A673 (cell line): ENCODE measurements at regions not wholly inside any gene's neighbourhood (a gene's known extent, or its start where the extent isn't known, plus 50 kb on each side); places are given as distances from the start of the nearest gene placed in this dataset.

Experiments used
- BruUV-seq: library from RNA; stranded (reverse); fragments of 400-500 nt; replicated peaks from 2 replicates; lab custom pipeline; 2021; lab: Mats Ljungman, UMichigan
- CTCF ChIA-PET: fragments of 300-600 bp; sonication (Branson Sonifier 250); formaldehyde crosslinking; loops from one replicate; lab custom pipeline; 2022; ENCODE audit warnings: antibody characterized with exemption; lab: Charles Lee
- POLR2A ChIA-PET: fragments of 300-600 bp; sonication (Branson Sonifier 250); formaldehyde crosslinking; loops from one replicate; lab custom pipeline; 2022; ENCODE audit warnings: antibody characterized with exemption; ENCODE audit not compliant: low non-redundant PET; lab: Charles Lee
- DNase-seq: peaks from one replicate; pipeline ENCODE4 v3.0.0-alpha.2; 2015; ENCODE audit warnings: low spot score
- H3K27ac ChIP-seq: fragments of 200-600 bp; sonication (generic); 2 replicates; pipeline ENCODE4 v1.5.1; 2016; ENCODE audit warnings: mixed run types, low read depth, mild to moderate bottlenecking, mixed read lengths, antibody characterized with exemption, low read length; ENCODE audit not compliant: poor library complexity, severe bottlenecking
- H3K27me3 ChIP-seq: fragments of 200-600 bp; sonication (generic); replicated peaks from 2 replicates; pipeline ENCODE4 v1.6.1; 2017; ENCODE audit warnings: mixed run types, low read depth, mild to moderate bottlenecking, mixed read lengths, antibody characterized with exemption, low read length; ENCODE audit not compliant: insufficient read depth, poor library complexity
- H3K36me3 ChIP-seq: fragments of 200-600 bp; sonication (generic); 2 replicates; pipeline ENCODE4 v1.6.1; 2016; ENCODE audit warnings: mixed run types, mild to moderate bottlenecking, mixed read lengths, antibody characterized with exemption, low read length; ENCODE audit not compliant: insufficient read depth, poor library complexity, severe bottlenecking
- H3K4me1 ChIP-seq: fragments of 200-600 bp; sonication (generic); 2 replicates; pipeline ENCODE4 v1.6.1; 2017; ENCODE audit warnings: mixed run types, mild to moderate bottlenecking, mixed read lengths, antibody characterized with exemption, low read length; ENCODE audit not compliant: insufficient read depth, poor library complexity, severe bottlenecking
- H3K4me3 ChIP-seq: fragments of 200-600 bp; sonication (generic); 2 replicates; pipeline ENCODE4 v1.5.1; 2016; ENCODE audit warnings: low read depth, mixed run types, mild to moderate bottlenecking, mixed read lengths, low read length; ENCODE audit not compliant: poor library complexity, severe bottlenecking
- H3K9me3 ChIP-seq: fragments of 200-600 bp; sonication (generic); 2 replicates; pipeline ENCODE4 v1.6.1; 2016; ENCODE audit warnings: mixed run types, low read depth, mild to moderate bottlenecking, mixed read lengths, antibody characterized with exemption, low read length; ENCODE audit not compliant: poor library complexity, severe bottlenecking
- EZH2 ChIP-seq: fragments of 200-600 bp; sonication (generic); IDR thresholded peaks from 2 replicates; pipeline ENCODE4 v1.6.1; 2017; ENCODE audit warnings: borderline replicate concordance, low read depth, mild to moderate bottlenecking, mixed read lengths, antibody characterized with exemption, low read length; ENCODE audit not compliant: poor library complexity, severe bottlenecking
- intact Hi-C: fragments of 100-400 bp; cut with micrococcal nuclease; formaldehyde crosslinking; loops from one replicate; pipeline ENCODE4 v1.10.0; 2022; ENCODE audit not compliant: unreplicated experiment
- TF ChIP-seq, protein P1 (sequence below): fragments of 300-800, 200-600 bp; sonication (generic); conservative IDR thresholded peaks from 2 replicates; pipeline ENCODE4 v1.5.1; 2017; ENCODE audit warnings: low read depth, mild to moderate bottlenecking, antibody characterized with exemption, low read length, moderate library complexity, mixed read lengths

DNA sequence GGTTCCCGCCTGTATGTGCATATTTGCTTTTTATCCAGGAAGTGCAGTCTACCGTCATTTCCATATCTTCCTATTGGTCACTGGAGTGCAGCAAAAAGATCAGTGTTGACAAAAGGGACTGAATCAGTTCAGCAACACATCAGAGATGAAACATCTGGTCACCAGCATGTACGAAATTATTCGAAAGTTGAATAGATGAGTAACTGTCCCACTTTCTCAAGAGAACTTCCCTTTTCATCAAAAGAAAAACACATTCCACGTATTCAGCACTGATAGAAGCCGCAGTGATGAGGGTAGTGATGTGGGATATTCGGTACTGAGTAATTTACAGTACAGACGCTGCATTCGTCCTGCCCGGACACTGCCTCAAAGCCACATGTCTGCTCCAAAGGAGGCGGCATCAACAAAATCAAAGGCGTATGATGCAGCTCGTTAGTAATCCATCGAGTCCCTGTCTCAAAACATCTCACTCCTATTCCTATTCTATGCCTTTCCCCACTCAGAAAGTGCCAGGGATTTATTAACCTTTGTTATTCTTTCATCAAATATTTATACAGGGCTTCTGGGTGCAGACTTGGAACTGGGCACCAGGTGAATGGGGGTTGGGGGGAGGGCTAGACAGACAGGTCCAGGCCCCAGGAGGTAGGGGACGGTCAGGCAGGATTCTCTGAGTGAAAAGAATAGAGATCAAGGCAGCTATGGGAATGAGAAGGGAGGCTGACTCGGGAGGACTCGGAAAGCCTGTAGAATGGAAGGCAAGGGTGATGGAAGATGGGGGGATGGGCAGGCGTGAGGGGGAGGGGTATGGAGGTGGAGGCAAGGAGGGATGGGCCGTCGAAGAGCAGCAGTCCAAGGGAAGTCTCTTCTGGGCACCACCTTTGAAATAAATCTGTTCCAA is 79.5 kb upstream of the SLC45A1 start:
- no peaks in the 10 kb centered on the region for H3K4me1 ChIP-seq
- ChIA-PET CTCF (interaction anchor here (0.7 kb wide), 1 partner anchor 219 kb away, joined by 6 read pairs; no protein-coding TSS in a partner anchor), POLR2A (no interaction called here)
- H3K9me3 ChIP-seq: no peaks in the 10 kb centered on the region
- no peak for DNase-seq
- intact Hi-C loops: loop anchor here (2.0 kb wide), 1 partner anchor 208 kb away; no protein-coding TSS in a partner anchor
- H3K4me3 ChIP-seq: no peak overlapping the region
- no peak for TF ChIP-seq EZH2
- TF ChIP-seq, protein P1, sequence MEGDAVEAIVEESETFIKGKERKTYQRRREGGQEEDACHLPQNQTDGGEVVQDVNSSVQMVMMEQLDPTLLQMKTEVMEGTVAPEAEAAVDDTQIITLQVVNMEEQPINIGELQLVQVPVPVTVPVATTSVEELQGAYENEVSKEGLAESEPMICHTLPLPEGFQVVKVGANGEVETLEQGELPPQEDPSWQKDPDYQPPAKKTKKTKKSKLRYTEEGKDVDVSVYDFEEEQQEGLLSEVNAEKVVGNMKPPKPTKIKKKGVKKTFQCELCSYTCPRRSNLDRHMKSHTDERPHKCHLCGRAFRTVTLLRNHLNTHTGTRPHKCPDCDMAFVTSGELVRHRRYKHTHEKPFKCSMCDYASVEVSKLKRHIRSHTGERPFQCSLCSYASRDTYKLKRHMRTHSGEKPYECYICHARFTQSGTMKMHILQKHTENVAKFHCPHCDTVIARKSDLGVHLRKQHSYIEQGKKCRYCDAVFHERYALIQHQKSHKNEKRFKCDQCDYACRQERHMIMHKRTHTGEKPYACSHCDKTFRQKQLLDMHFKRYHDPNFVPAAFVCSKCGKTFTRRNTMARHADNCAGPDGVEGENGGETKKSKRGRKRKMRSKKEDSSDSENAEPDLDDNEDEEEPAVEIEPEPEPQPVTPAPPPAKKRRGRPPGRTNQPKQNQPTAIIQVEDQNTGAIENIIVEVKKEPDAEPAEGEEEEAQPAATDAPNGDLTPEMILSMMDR: no peak
- no peaks in the 10 kb centered on the region for H3K27me3 ChIP-seq
- H3K36me3 ChIP-seq: no peaks in the 10 kb centered on the region
- no peak overlapping the region for H3K27ac ChIP-seq
- BruUV-seq: no TSS peak

- BruUV-seq: no TSS peak
- TF ChIP-seq EZH2: no peak
- TF ChIP-seq, protein P1: no peak
- ChIA-PET POLR2A (no interaction called here), CTCF (no interaction called here)
- Histone ChIP-seq H3K9me3 (no peaks in the 10 kb centered on the region), H3K4me1 (no peaks in the 10 kb centered on the region), H3K36me3 (no peaks in the 10 kb centered on the region), H3K27ac (no peak overlapping the region), H3K27me3 (no peaks in the 10 kb centered on the region), H3K4me3 (no peak overlapping the region)
- no peak for DNase-seq
- intact Hi-C loops: no loop called here
Observed at GRCh38 chr1:8232036-8232757, 85.7 kb upstream of the SLC45A1 start.

DNA sequence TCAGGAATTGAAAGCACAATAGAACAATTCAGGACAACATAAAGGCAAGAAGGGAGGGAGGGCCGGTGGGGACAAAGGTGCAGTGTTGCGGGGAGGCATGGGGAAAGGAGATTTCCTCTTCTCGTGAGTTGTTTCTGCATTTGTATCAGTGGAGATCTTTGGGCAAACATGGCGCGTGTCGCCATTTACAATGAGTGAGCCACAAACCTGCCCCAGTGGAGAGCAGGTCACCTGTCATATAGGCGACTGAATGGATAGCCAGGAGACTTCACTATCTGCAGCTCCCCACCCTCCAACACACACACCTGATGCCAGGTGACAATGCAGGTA is 87.7 kb upstream of the SLC45A1 start:
- no peak for DNase-seq
- no peaks in the 10 kb centered on the region for H3K4me1 ChIP-seq
- POLR2A ChIA-PET: no interaction called here
- no peak for TF ChIP-seq EZH2
- TF ChIP-seq, protein P1: no peak
- H3K36me3 ChIP-seq: no peaks in the 10 kb centered on the region
- CTCF ChIA-PET: no interaction called here
- intact Hi-C loops: no loop called here
- H3K27ac ChIP-seq: no peak overlapping the region
- no peak overlapping the region for H3K4me3 ChIP-seq
- BruUV-seq: no TSS peak
- no peaks in the 10 kb centered on the region for H3K27me3 ChIP-seq
- no peaks in the 10 kb centered on the region for H3K9me3 ChIP-seq
